ENCODE measurements at regions not wholly inside any gene's neighbourhood (a gene's known extent, or its start where the extent isn't known, plus 50 kb on each side); places are given as distances from the start of the nearest gene placed in this dataset.

GRCh38 chr18:27687351-27687979, 489.5 kb downstream of the CDH2 start:
- no peak overlapping the region for H3K4me3 Mint-ChIP-seq
- no peaks in the 10 kb centered on the region for H3K27me3 Mint-ChIP-seq (ENCODE audit: low read depth, poor library complexity)
- H3K4me1 Mint-ChIP-seq = no peaks in the 10 kb centered on the region
- no peak for DNase-seq
- H3K36me3 Mint-ChIP-seq (ENCODE audit: low read depth) = peaks cover 4% of the 10 kb centered on the region
- H3K27ac Mint-ChIP-seq = no peak overlapping the region
- TF ChIP-seq CTCF (IDR thresholded peaks at IDR 0.05) = no peak
- H3K9me3 Mint-ChIP-seq = peaks cover 35% of the 10 kb centered on the region

- TF ChIP-seq CTCF (IDR thresholded peaks at IDR 0.05) = peak; percentile 68
- H3K27ac Mint-ChIP-seq = no peak overlapping the region
- H3K9me3 Mint-ChIP-seq = peaks cover 28% of the 10 kb centered on the region
- no peaks in the 10 kb centered on the region for H3K27me3 Mint-ChIP-seq (ENCODE audit: low read depth, poor library complexity)
- peaks cover 4% of the 10 kb centered on the region for H3K36me3 Mint-ChIP-seq (ENCODE audit: low read depth)
- H3K4me3 Mint-ChIP-seq = no peak overlapping the region
- peak; percentile 31 for DNase-seq
- H3K4me1 Mint-ChIP-seq = no peaks in the 10 kb centered on the region
Measured at GRCh38 chr18:27685807-27686412, 491.0 kb downstream of the CDH2 start.

- Mint-ChIP-seq H3K9me3 (peaks cover 28% of the 10 kb centered on the region), H3K4me3 (no peak overlapping the region), H3K27ac (no peak overlapping the region), H3K4me1 (no peaks in the 10 kb centered on the region), H3K36me3 (ENCODE audit: low read depth) (peaks cover 4% of the 10 kb centered on the region), H3K27me3 (ENCODE audit: low read depth, poor library complexity) (no peaks in the 10 kb centered on the region)
- TF ChIP-seq CTCF (IDR thresholded peaks at IDR 0.05) = no peak
- no peak for DNase-seq
Measured at GRCh38 chr18:27685091-27685490, 491.8 kb downstream of the CDH2 start.

GRCh38 chr18:27674411-27674810, 489.3 kb upstream of the CHST9 start:
- TF ChIP-seq CTCF (IDR thresholded peaks at IDR 0.05) = no peak
- peaks cover 6% of the 10 kb centered on the region for H3K36me3 Mint-ChIP-seq (ENCODE audit: low read depth)
- H3K9me3 Mint-ChIP-seq = peaks cover 7% of the 10 kb centered on the region
- H3K4me1 Mint-ChIP-seq = no peaks in the 10 kb centered on the region
- DNase-seq = no peak
- H3K27ac Mint-ChIP-seq = no peak overlapping the region
- H3K27me3 Mint-ChIP-seq (ENCODE audit: low read depth, poor library complexity) = no peaks in the 10 kb centered on the region
- no peak overlapping the region for H3K4me3 Mint-ChIP-seq

- no peak overlapping the region for H3K27ac Mint-ChIP-seq
- DNase-seq = no peak
- no peaks in the 10 kb centered on the region for H3K27me3 Mint-ChIP-seq (ENCODE audit: low read depth, poor library complexity)
- H3K4me1 Mint-ChIP-seq = no peaks in the 10 kb centered on the region
- no peak for TF ChIP-seq CTCF (IDR thresholded peaks at IDR 0.05)
- H3K9me3 Mint-ChIP-seq = peaks cover 7% of the 10 kb centered on the region
- no peak overlapping the region for H3K4me3 Mint-ChIP-seq
- peaks cover 6% of the 10 kb centered on the region for H3K36me3 Mint-ChIP-seq (ENCODE audit: low read depth)
Measured at GRCh38 chr18:27673861-27674260, 488.8 kb upstream of the CHST9 start.

GRCh38 chr18:27668158-27668557, 483.1 kb upstream of the CHST9 start:
- Mint-ChIP-seq H3K4me3 (no peak overlapping the region), H3K27me3 (ENCODE audit: low read depth, poor library complexity) (peaks cover 6% of the 10 kb centered on the region), H3K4me1 (peaks cover 15% of the 10 kb centered on the region), H3K36me3 (ENCODE audit: low read depth) (peaks cover 3% of the 10 kb centered on the region), H3K9me3 (peaks cover 3% of the 10 kb centered on the region), H3K27ac (no peak overlapping the region)
- no peak for DNase-seq
- TF ChIP-seq CTCF (IDR thresholded peaks at IDR 0.05) = no peak

All from nephron progenitor cell (in vitro differentiated cells).